ENCODE measurements at regions not wholly inside any gene's neighbourhood (a gene's known extent, or its start where the extent isn't known, plus 50 kb on each side); places are given as distances from the start of the nearest gene placed in this dataset.

GRCh38 chr3:124217542-124217941 lies 225.6 kb upstream of the ROPN1 start (continued):
- TF ChIP-seq ZNF772 (CRISPR knock-in tag; IDR thresholded peaks at IDR 0.05) (peak; percentile 39; the same call in 1 of the 2 replicates), NFIB (CRISPR knock-in tag; IDR thresholded peaks at IDR 0.05; ENCODE audit: borderline replicate concordance) (no peak), MAFK (conservative IDR thresholded peaks at IDR 0.05 in 1 of 2, IDR thresholded peaks at IDR 0.05 in 1 of 2; ENCODE audit: low read length in 2 of 2) (no peak), RAD21 (CRISPR knock-in tag; IDR thresholded peaks at IDR 0.05) (no peak), KDM5B (CRISPR knock-in tag; IDR thresholded peaks at IDR 0.05; ENCODE audit: borderline replicate concordance) (no peak), DBP (CRISPR knock-in tag; IDR thresholded peaks at IDR 0.05; ENCODE audit: not compliant biosample characterization) (no peak), TFDP1 (CRISPR knock-in tag; IDR thresholded peaks at IDR 0.05; ENCODE audit: borderline replicate concordance) (no peak; the same call in 1 of the 2 replicates), FOXO1 (CRISPR knock-in tag; IDR thresholded peaks at IDR 0.05) (0 out of 2 replicates have a peak, but pooled peaks have one; percentile 49), ZNF256 (CRISPR knock-in tag; conservative IDR thresholded peaks at IDR 0.05) (peak; percentile 84; the same call in 1 of the 2 replicates), TAF15 (IDR thresholded peaks at IDR 0.05; ENCODE audit: low read depth, low read length, poor library complexity, severe bottlenecking) (no peak), ZNF850 (CRISPR knock-in tag; conservative IDR thresholded peaks at IDR 0.05) (no peak), PHF21A (CRISPR knock-in tag; IDR thresholded peaks at IDR 0.05) (no peak), MED1 (CRISPR knock-in tag; IDR thresholded peaks at IDR 0.05) (peak; percentile 51; the same call in 1 of the 2 replicates), NONO (IDR thresholded peaks at IDR 0.05) (no peak), NONO (CRISPR knock-in tag; conservative IDR thresholded peaks at IDR 0.05) (no peak), MZF1 (CRISPR knock-in tag; IDR thresholded peaks at IDR 0.05; ENCODE audit: borderline replicate concordance) (no peak), ZFYVE20 (CRISPR knock-in tag; IDR thresholded peaks at IDR 0.05; ENCODE audit: borderline replicate concordance, low read depth) (0 out of 2 replicates have a peak, but pooled peaks have one; percentile 81), ZNF432 (CRISPR knock-in tag; IDR thresholded peaks at IDR 0.05; ENCODE audit: borderline replicate concordance) (no peak), CHD4 (IDR thresholded peaks at IDR 0.05; ENCODE audit: borderline replicate concordance, low read length) (no peak), ZNF562 (CRISPR knock-in tag; IDR thresholded peaks at IDR 0.05; ENCODE audit: borderline replicate concordance) (no peak), BRCA1 (CRISPR knock-in tag; IDR thresholded peaks at IDR 0.05) (peak; percentile 97), ZNF552 (CRISPR knock-in tag; IDR thresholded peaks at IDR 0.05; ENCODE audit: borderline replicate concordance) (peak; percentile 75; the same call in 1 of the 2 replicates), ZSCAN29 (CRISPR knock-in tag; conservative IDR thresholded peaks at IDR 0.05) (no peak), TP53 (CRISPR knock-in tag; conservative IDR thresholded peaks at IDR 0.05) (no peak; the same call in 1 of the 2 replicates)
- TF ChIP-seq, protein P1, sequence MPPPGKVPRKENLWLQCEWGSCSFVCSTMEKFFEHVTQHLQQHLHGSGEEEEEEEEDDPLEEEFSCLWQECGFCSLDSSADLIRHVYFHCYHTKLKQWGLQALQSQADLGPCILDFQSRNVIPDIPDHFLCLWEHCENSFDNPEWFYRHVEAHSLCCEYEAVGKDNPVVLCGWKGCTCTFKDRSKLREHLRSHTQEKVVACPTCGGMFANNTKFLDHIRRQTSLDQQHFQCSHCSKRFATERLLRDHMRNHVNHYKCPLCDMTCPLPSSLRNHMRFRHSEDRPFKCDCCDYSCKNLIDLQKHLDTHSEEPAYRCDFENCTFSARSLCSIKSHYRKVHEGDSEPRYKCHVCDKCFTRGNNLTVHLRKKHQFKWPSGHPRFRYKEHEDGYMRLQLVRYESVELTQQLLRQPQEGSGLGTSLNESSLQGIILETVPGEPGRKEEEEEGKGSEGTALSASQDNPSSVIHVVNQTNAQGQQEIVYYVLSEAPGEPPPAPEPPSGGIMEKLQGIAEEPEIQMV (CRISPR knock-in tag; IDR thresholded peaks at IDR 0.05; ENCODE audit: low read depth), result peak; percentile 69; the same call in 1 of the 2 replicates

Measured in HepG2 (cell line).